H9 (cell line): ENCODE measurements at regions not wholly inside any gene's neighbourhood (a gene's known extent, or its start where the extent isn't known, plus 50 kb on each side); places are given as distances from the start of the nearest gene placed in this dataset.

Experiments
- DNase-seq: peaks from one replicate; pipeline ENCODE4 v3.0.0-alpha.2; 2017
- H2AFZ ChIP-seq: one replicate; pipeline ENCODE4 v1.6.1; 2013; ENCODE audit warnings: mild to moderate bottlenecking, low read length, control low read depth, moderate library complexity
- H2AK5ac ChIP-seq: 2 replicates; pipeline ENCODE4 v1.6.1; 2013; ENCODE audit warnings: low read length, control low read depth, mixed read lengths; ENCODE audit not compliant: insufficient read length
- H2BK120ac ChIP-seq: one replicate; pipeline ENCODE4 v1.6.1; 2013; ENCODE audit warnings: low read depth, mild to moderate bottlenecking, low read length, control low read depth, inconsistent platforms; ENCODE audit not compliant: poor library complexity, severe bottlenecking
- H2BK12ac ChIP-seq: 2 replicates; pipeline ENCODE4 v1.6.1; 2013; ENCODE audit warnings: low read length, control low read depth, mixed read lengths, low read depth; ENCODE audit not compliant: insufficient read length
- H2BK15ac ChIP-seq: 2 replicates; pipeline ENCODE4 v1.6.1; 2013; ENCODE audit warnings: low read depth, low read length, control low read depth
- H2BK20ac ChIP-seq: one replicate; pipeline ENCODE4 v1.6.1; 2013; ENCODE audit warnings: low read depth, mild to moderate bottlenecking, low read length, control low read depth, inconsistent platforms; ENCODE audit not compliant: poor library complexity, severe bottlenecking
- H2BK5ac ChIP-seq: 2 replicates; pipeline ENCODE4 v1.6.1; 2013; ENCODE audit warnings: low read length, control low read depth, mixed read lengths; ENCODE audit not compliant: insufficient read length
- H3K14ac ChIP-seq: 2 replicates; pipeline ENCODE4 v1.6.1; 2013; ENCODE audit warnings: low read length, control low read depth; ENCODE audit not compliant: insufficient read depth
- H3K18ac ChIP-seq: 2 replicates; pipeline ENCODE4 v1.6.1; 2013; ENCODE audit warnings: low read depth, mild to moderate bottlenecking, mixed read lengths, low read length, control low read depth; ENCODE audit not compliant: insufficient read length
- H3K23ac ChIP-seq: 2 replicates; pipeline ENCODE4 v1.6.1; 2013; ENCODE audit warnings: low read length, control low read depth, mixed read lengths, low read depth; ENCODE audit not compliant: insufficient read length
- H3K23me2 ChIP-seq: 2 replicates; pipeline ENCODE4 v1.6.1; 2013; ENCODE audit warnings: low read depth, mild to moderate bottlenecking, mixed read lengths, low read length, control low read depth; ENCODE audit not compliant: insufficient read length, poor library complexity, severe bottlenecking
- H3K27ac ChIP-seq: 2 replicates; pipeline ENCODE4 v1.5.1; 2013; ENCODE audit warnings: low read length, control low read depth, mixed read lengths, low read depth; ENCODE audit not compliant: insufficient read length
- H3K27me3 ChIP-seq: 2 replicates; pipeline ENCODE4 v1.6.1; 2013; ENCODE audit warnings: low read length, control low read depth, inconsistent platforms; ENCODE audit not compliant: insufficient read depth
- H3K4ac ChIP-seq: 2 replicates; pipeline ENCODE4 v1.6.1; 2013; ENCODE audit warnings: low read depth, mild to moderate bottlenecking, control low read depth, inconsistent platforms, low read length, moderate library complexity
- H3K4me1 ChIP-seq: 2 replicates; pipeline ENCODE4 v1.6.1; 2013; ENCODE audit warnings: low read length, control low read depth, inconsistent platforms; ENCODE audit not compliant: insufficient read depth
- H3K4me2 ChIP-seq: 2 replicates; pipeline ENCODE4 v1.6.1; 2013; ENCODE audit warnings: low read length, control low read depth, mixed read lengths; ENCODE audit not compliant: insufficient read length, insufficient read depth
- H3K56ac ChIP-seq: 2 replicates; pipeline ENCODE4 v1.6.1; 2013; ENCODE audit warnings: low read depth, mild to moderate bottlenecking, mixed read lengths, low read length, control low read depth; ENCODE audit not compliant: insufficient read length
- H3K79me1 ChIP-seq: 2 replicates; pipeline ENCODE4 v1.6.1; 2013; ENCODE audit warnings: low read depth, mild to moderate bottlenecking, moderate library complexity, low read length, control low read depth, inconsistent platforms; ENCODE audit not compliant: insufficient read depth, poor library complexity, severe bottlenecking
- H3K79me2 ChIP-seq: 2 replicates; pipeline ENCODE4 v1.6.1; 2013; ENCODE audit warnings: low read length, control low read depth, inconsistent platforms; ENCODE audit not compliant: insufficient read depth
- H3K9ac ChIP-seq: 2 replicates; pipeline ENCODE4 v1.6.1; 2013; ENCODE audit warnings: low read length, control low read depth, mixed read lengths; ENCODE audit not compliant: insufficient read length; ENCODE audit errors: extremely low read depth
- H3K9me3 ChIP-seq: one replicate; pipeline ENCODE4 v1.6.1; 2013; ENCODE audit warnings: low read depth, low read length, inconsistent platforms; ENCODE audit not compliant: control insufficient read depth
- H3T11ph ChIP-seq: one replicate; pipeline ENCODE4 v1.6.1; 2013; ENCODE audit warnings: mild to moderate bottlenecking, low read length, control low read depth, inconsistent platforms
- H4K20me1 ChIP-seq: one replicate; pipeline ENCODE4 v1.6.1; 2013; ENCODE audit not compliant: control insufficient read depth, insufficient read length, insufficient read depth
- H4K5ac ChIP-seq: 2 replicates; pipeline ENCODE4 v1.6.1; 2013; ENCODE audit warnings: low read depth, mild to moderate bottlenecking, mixed read lengths, low read length, control low read depth; ENCODE audit not compliant: insufficient read length
- H4K8ac ChIP-seq: replicated peaks from 2 replicates; pipeline ENCODE4 v1.6.1; 2013; ENCODE audit warnings: low read length, control low read depth, mixed read lengths, low read depth; ENCODE audit not compliant: insufficient read length
- H4K91ac ChIP-seq: 2 replicates; pipeline ENCODE4 v1.6.1; 2013; ENCODE audit warnings: low read depth, mild to moderate bottlenecking, moderate library complexity, mixed read lengths, low read length, control low read depth; ENCODE audit not compliant: insufficient read length
- H3K27ac Mint-ChIP-seq, 3 experiments: 2 replicates in 2 of 3; 3 replicates in 1 of 3; pipeline ENCODE4 v1.8.0; 2020 to 2021; ENCODE audit warnings: mixed read lengths in 3 of 3, mild to moderate bottlenecking in 1 of 3, moderate library complexity in 1 of 3
- H3K27me3 Mint-ChIP-seq: 2 replicates; pipeline ENCODE4 v1.8.0; 2021; ENCODE audit warnings: low read depth, mild to moderate bottlenecking, moderate library complexity, mixed read lengths
- H3K36me3 Mint-ChIP-seq, 3 experiments: 2 replicates in 2 of 3; 3 replicates in 1 of 3; pipeline ENCODE4 v1.8.0; 2020 to 2021; ENCODE audit warnings: low read depth in 3 of 3, mixed read lengths in 3 of 3; ENCODE audit not compliant: insufficient read depth in 1 of 3
- H3K4me1 Mint-ChIP-seq, 2 experiments: 2 replicates each; pipeline ENCODE4 v1.8.0; 2020; ENCODE audit warnings: mixed read lengths in 2 of 2
- H3K4me3 Mint-ChIP-seq, 2 experiments: 2 replicates in 1 of 2; 3 replicates in 1 of 2; pipeline ENCODE4 v1.8.0; 2020 to 2021; ENCODE audit warnings: mild to moderate bottlenecking in 2 of 2, mixed read lengths in 2 of 2, moderate library complexity in 1 of 2
- H3K9me3 Mint-ChIP-seq, 2 experiments: 2 replicates in 1 of 2; 3 replicates in 1 of 2; pipeline ENCODE4 v1.8.0; 2020; ENCODE audit warnings: mild to moderate bottlenecking in 2 of 2, mixed read lengths in 2 of 2, moderate library complexity in 1 of 2
- CTCF ChIP-seq: fragments of 200-600 bp; sonication (generic); conservative IDR thresholded peaks from 3 replicates; pipeline ENCODE4 v1.8.0; 2021; ENCODE audit warnings: antibody characterized with exemption, mild to moderate bottlenecking
- WGBS: extraction: QIAGEN DNeasy Blood & Tissue Kit; methylation state at CpG from one replicate; pipeline ENCODE4 v1.1.7; 2013; ENCODE audit warnings: missing lambda C conversion rate, low lambda C conversion rate, mixed read lengths; ENCODE audit not compliant: insufficient read length; ENCODE audit errors: extremely low coverage; 5-methylcytosine and 5-hydroxymethylcytosine counted together

- Histone ChIP-seq H3K4me2 (no peak overlapping the region), H3K27me3 (no peaks in the 10 kb centered on the region), H4K8ac (no peak overlapping the region), H2BK12ac (no peak overlapping the region), H3K79me2 (no peaks in the 10 kb centered on the region), H4K5ac (no peak overlapping the region), H2BK120ac (no peak overlapping the region), H3K56ac (no peak overlapping the region), H3T11ph (no peak overlapping the region), H3K23ac (no peak overlapping the region), H3K27ac (no peak overlapping the region), H2AK5ac (no peak overlapping the region), H3K4me1 (peaks cover 7% of the 10 kb centered on the region), H4K91ac (no peak overlapping the region), H3K18ac (no peak overlapping the region), H3K14ac (no peak overlapping the region), H4K20me1 (no peaks in the 10 kb centered on the region), H3K9me3 (no peaks in the 10 kb centered on the region), H3K9ac (no peak overlapping the region), H3K4ac (no peak overlapping the region), H2AFZ (no peak overlapping the region), H3K79me1 (no peaks in the 10 kb centered on the region), H2BK15ac (no peak overlapping the region), H2BK5ac (no peak overlapping the region), H2BK20ac (no peak overlapping the region), H3K23me2 (no peaks in the 10 kb centered on the region)
- DNase-seq: no peak
- H3K4me3 Mint-ChIP-seq: no peak overlapping the region; a peak in 1 of 5 replicates
- peaks cover 8 to 14% of the 10 kb centered on the region in 2 experiments for H3K4me1 Mint-ChIP-seq
- H3K27me3 Mint-ChIP-seq: no peaks in the 10 kb centered on the region
- H3K36me3 Mint-ChIP-seq: no peaks in the 10 kb centered on the region
- H3K9me3 Mint-ChIP-seq: no peaks in the 10 kb centered on the region
- H3K27ac Mint-ChIP-seq: no peak overlapping the region; a peak in 1 of 7 replicates
- WGBS: no CpG with 5 or more reads among the region's 2 CpGs
- TF ChIP-seq CTCF: no peak
Measured at GRCh38 chr20:6848992-6849391, 81.5 kb downstream of the BMP2 start.
